ENCODE measurements at regions not wholly inside any gene's neighbourhood (a gene's known extent, or its start where the extent isn't known, plus 50 kb on each side); places are given as distances from the start of the nearest gene placed in this dataset.

DNA sequence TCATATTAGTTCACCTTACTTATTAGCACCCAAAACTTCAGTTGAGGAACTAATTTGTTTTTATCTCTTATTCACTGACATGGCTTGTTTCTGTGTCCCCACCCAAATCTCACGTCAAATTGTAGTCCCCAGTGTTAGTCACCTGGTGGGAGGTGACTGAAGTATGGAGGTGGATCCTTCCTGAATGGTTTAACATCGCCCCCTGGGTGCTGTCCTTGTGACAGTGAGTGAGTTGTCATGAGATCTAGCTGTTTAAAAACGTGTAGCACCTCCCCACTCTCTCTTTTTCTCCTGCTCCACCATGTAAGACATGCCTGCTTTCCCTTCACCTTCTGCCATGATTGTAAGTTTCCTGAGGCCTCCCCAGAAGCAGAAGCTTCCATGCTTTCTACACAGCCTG lies 75.0 kb upstream of the HECTD2 start:
- no peak for DNase-seq (ENCODE audit: low read depth, low spot score)

- no peak for DNase-seq (ENCODE audit: low read depth, low spot score)
Measured at GRCh38 chr10:91339729-91340128, 70.4 kb upstream of the HECTD2 start.

DNA sequence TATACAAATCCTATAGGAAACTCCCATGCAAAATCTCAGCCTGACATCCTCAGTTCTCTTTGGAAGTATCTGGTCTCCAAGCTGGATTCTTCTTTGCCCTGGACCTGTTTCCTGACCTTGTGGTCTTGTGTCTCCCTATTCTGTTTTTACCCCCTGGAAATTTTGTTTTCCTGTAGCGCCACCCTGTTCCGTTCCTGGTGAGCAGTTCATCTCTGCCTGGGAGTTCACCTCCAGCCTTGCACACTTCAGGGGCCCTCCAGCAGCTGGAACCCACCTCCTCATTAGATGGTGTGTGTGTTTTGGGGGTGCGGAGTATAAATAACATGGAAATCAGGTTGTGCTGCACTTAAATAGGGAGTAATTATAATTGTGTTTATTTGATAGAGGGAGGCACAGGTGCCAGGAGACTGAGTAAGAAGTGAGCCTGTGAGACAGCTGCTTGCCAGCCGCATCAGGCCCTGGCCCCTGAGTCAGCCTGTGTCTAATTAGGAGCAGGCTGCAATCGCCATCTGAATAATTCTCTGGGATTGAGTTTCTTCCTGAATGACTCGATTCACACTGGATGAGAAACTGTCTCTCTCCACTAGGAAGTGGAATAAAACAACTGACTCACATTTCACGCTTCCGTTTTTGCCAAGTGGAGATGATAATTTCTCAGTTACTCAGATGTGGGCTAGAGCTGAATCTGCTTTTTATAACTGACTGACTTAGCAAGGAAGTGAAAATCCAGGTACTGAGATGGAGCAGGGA lies 69.4 kb upstream of the HECTD2 start:
- DNase-seq (ENCODE audit: low read depth, low spot score): peak; percentile 68

DNA sequence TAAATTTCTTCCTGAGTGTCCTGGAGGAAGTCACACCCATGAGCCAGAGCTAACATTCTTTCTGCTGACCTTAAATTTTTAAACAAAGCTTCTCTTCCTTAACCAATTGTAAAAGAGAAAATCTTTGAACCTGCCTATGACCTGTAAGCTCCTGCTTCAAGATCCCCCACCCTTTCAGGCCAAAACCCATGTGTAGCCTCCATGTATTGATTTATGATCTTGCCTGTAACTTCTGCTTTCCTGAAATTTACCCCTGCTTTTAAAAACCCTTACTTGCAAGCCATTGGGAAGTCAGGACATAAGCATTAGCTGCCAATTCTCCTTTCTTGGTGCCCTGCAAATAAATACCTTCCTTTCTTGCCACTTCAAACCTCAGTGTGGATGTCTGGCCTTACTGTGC lies 68.5 kb upstream of the HECTD2 start:
- no peak for DNase-seq (ENCODE audit: low read depth, low spot score)

DNA sequence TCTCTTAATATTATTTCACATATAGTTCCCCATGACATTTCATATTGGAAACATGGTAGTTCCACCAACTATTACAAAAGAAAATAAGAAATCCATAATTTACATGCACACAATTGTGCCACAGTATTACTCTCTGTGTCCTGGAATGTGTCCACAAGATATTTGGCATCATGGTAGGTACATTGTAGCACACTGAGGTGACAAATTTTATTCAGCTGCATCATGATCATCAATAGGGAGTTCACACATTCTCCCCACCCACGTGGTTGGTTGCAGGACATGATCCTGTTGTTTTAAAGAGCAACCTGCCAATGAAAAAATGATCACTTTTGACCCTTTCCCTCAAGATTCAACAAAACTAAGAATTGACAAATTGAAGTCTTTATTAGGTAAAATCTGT lies 67.1 kb upstream of the HECTD2 start:
- no peak for DNase-seq (ENCODE audit: low read depth, low spot score)

GRCh38 chr10:91344117-91344856 lies 65.9 kb upstream of the HECTD2 start:
- no peak for DNase-seq (ENCODE audit: low read depth, low spot score)

DNA sequence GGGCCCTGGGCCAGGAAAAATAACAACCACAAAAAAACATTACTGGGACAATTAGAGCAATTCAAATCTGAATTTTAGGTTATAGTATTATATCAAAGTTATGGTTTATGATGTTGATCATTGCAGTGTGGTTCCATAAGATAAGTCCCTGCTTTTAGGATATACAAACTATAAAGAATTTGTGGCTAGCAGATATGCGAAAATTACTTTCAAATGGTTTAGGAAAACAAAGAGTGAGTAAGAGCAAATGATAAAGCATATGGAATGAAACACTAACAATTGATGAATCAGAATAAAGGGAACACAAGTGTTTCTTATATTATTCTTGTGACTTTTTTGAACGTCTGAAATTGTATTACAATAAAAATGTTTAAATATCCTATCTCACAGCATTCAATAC lies 64.4 kb upstream of the HECTD2 start:
- DNase-seq (ENCODE audit: low read depth, low spot score): no peak

GRCh38 chr10:91347529-91347928 lies 62.6 kb upstream of the HECTD2 start:
- no peak for DNase-seq (ENCODE audit: low read depth, low spot score)

DNA sequence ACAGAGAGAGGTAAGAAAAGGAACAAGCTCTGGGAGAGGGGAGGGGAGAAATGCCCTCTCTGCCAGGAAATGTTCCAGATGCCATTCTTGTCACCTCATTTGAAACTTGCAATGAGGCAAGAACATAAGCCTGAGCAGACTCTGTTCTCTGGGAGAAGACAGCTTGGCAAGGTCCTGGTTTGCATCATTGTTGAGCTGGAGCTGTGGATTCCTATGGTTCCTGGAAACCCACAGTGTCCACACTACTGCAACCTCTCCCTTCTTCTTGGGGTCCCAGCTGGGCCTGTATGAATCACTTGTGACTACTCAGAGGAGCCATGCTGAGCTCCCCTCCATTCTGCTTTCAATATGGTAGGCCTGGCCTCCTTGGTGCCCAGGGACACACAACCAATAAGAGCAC lies 60.8 kb upstream of the HECTD2 start:
- DNase-seq (ENCODE audit: low read depth, low spot score): peak; percentile 48

DNA sequence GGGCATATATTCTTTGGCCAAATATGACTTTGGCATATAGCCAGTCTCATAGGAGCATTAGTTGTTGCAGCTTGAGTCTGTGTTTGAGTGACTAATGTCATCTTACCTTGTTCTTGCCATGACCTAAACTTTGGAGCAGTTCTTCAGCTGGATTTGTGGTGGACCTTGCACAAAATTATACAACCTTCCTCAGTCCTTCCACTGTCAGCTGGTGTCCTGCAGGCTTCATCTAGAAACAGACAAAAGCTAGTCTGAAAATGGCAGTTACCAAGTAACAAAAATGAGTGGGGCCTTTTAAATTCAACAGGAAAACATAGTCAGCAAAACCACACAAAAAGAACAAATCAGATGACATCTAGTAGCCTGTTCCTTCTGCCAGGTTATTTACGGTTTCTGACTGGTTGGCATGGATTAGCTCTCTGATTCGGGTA lies 59.5 kb upstream of the HECTD2 start:
- DNase-seq (ENCODE audit: low read depth, low spot score): no peak

DNA sequence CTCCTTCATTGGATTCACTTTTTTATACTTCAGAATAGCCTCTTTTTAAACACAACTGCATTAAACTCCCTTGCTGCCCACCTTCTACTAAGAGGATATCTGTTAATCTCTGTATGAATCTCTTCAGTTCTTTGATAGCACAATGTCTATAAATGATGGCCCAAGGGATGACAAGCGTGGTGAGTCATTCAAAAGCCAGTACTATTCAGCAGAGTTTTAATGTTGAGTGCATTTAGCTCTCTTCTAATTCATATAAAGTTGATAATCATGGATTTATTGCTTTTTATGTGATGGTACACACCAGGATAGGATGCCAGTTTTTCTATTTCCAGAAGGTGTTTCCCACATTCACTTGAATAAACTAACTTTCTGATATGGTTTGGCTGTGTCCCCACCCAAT lies 57.4 kb upstream of the HECTD2 start:
- DNase-seq (ENCODE audit: low read depth, low spot score): no peak

DNA sequence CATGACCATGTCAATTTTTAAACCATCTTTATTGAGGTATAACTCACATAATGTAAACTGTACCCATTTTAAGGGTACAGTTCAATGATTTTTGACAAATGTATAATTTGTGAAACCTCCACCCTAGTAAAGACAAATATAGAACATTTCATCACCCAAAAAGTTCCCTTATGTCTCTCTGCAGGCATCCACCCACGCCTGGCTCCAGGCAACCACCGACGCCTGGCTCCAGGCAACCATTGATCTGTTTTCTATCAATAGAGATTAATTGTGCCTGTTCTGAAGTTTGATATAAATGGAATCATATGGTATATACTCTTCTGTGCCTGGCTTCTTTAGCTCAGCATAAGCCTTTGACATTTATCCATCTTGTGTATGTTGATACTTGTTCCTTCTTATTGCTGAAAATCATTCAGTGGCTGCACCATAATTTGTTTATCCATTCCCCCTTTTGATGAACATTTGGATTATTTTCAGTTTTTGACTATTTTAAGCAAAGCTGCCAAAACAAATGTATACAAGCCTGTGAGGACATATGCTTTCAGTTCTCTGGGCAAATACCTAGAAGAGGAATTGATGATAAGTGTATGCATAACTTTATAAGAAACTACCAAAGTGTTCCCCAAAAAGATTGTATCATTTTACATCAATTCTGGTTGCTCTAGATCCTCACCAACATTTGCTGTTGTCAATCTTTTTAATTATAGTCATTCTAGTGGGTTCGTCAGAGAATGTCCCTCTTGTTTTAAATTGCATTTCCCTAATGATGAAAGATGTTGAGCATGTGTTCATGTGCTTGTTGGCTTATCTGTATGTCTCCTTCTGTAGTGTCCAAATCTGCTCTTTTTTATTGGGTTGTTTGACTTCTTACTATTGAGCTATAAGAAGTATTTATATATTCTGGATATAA lies 55.7 kb upstream of the HECTD2 start:
- DNase-seq (ENCODE audit: low read depth, low spot score): no peak

- DNase-seq (ENCODE audit: low read depth, low spot score): no peak
Measured at GRCh38 chr10:91355998-91356397, 54.1 kb upstream of the HECTD2 start.

DNA sequence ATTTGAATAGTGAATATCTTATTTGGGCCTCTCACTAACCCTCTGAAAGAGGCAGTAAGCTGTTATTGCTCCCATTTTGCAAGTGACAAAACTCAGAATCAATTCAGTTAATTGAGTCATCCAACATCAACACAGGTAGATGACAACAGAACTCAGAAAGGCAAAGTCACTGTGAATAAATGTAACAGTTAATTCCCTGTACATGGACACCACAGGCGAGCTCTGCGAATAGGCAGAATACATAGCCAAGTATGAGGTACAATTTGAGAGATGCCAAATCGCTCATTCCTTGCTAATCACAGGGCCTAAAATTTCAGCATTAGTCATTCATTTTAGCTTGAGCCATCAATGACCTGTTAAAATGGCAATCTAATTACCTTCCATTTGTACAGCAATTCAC lies 52.6 kb upstream of the HECTD2 start:
- DNase-seq (ENCODE audit: low read depth, low spot score): no peak
